A673 (cell line): ENCODE measurements at regions not wholly inside any gene's neighbourhood (a gene's known extent, or its start where the extent isn't known, plus 50 kb on each side); places are given as distances from the start of the nearest gene placed in this dataset.

Experiments used
- BruUV-seq: library from RNA; stranded (reverse); fragments of 400-500 nt; replicated peaks from 2 replicates; lab custom pipeline; 2021; lab: Mats Ljungman, UMichigan
- CTCF ChIA-PET: fragments of 300-600 bp; sonication (Branson Sonifier 250); formaldehyde crosslinking; loops from one replicate; lab custom pipeline; 2022; ENCODE audit warnings: antibody characterized with exemption; lab: Charles Lee
- POLR2A ChIA-PET: fragments of 300-600 bp; sonication (Branson Sonifier 250); formaldehyde crosslinking; loops from one replicate; lab custom pipeline; 2022; ENCODE audit warnings: antibody characterized with exemption; ENCODE audit not compliant: low non-redundant PET; lab: Charles Lee
- DNase-seq: peaks from one replicate; pipeline ENCODE4 v3.0.0-alpha.2; 2015; ENCODE audit warnings: low spot score
- H3K27ac ChIP-seq: fragments of 200-600 bp; sonication (generic); 2 replicates; pipeline ENCODE4 v1.5.1; 2016; ENCODE audit warnings: mixed run types, low read depth, mild to moderate bottlenecking, mixed read lengths, antibody characterized with exemption, low read length; ENCODE audit not compliant: poor library complexity, severe bottlenecking
- H3K27me3 ChIP-seq: fragments of 200-600 bp; sonication (generic); replicated peaks from 2 replicates; pipeline ENCODE4 v1.6.1; 2017; ENCODE audit warnings: mixed run types, low read depth, mild to moderate bottlenecking, mixed read lengths, antibody characterized with exemption, low read length; ENCODE audit not compliant: insufficient read depth, poor library complexity
- H3K36me3 ChIP-seq: fragments of 200-600 bp; sonication (generic); 2 replicates; pipeline ENCODE4 v1.6.1; 2016; ENCODE audit warnings: mixed run types, mild to moderate bottlenecking, mixed read lengths, antibody characterized with exemption, low read length; ENCODE audit not compliant: insufficient read depth, poor library complexity, severe bottlenecking
- H3K4me1 ChIP-seq: fragments of 200-600 bp; sonication (generic); 2 replicates; pipeline ENCODE4 v1.6.1; 2017; ENCODE audit warnings: mixed run types, mild to moderate bottlenecking, mixed read lengths, antibody characterized with exemption, low read length; ENCODE audit not compliant: insufficient read depth, poor library complexity, severe bottlenecking
- H3K4me3 ChIP-seq: fragments of 200-600 bp; sonication (generic); 2 replicates; pipeline ENCODE4 v1.5.1; 2016; ENCODE audit warnings: low read depth, mixed run types, mild to moderate bottlenecking, mixed read lengths, low read length; ENCODE audit not compliant: poor library complexity, severe bottlenecking
- H3K9me3 ChIP-seq: fragments of 200-600 bp; sonication (generic); 2 replicates; pipeline ENCODE4 v1.6.1; 2016; ENCODE audit warnings: mixed run types, low read depth, mild to moderate bottlenecking, mixed read lengths, antibody characterized with exemption, low read length; ENCODE audit not compliant: poor library complexity, severe bottlenecking
- CTCF ChIP-seq: fragments of 300-800, 200-600 bp; sonication (generic); conservative IDR thresholded peaks from 2 replicates; pipeline ENCODE4 v1.5.1; 2017; ENCODE audit warnings: low read depth, mild to moderate bottlenecking, antibody characterized with exemption, low read length, moderate library complexity, mixed read lengths
- EZH2 ChIP-seq: fragments of 200-600 bp; sonication (generic); IDR thresholded peaks from 2 replicates; pipeline ENCODE4 v1.6.1; 2017; ENCODE audit warnings: borderline replicate concordance, low read depth, mild to moderate bottlenecking, mixed read lengths, antibody characterized with exemption, low read length; ENCODE audit not compliant: poor library complexity, severe bottlenecking
- intact Hi-C: fragments of 100-400 bp; cut with micrococcal nuclease; formaldehyde crosslinking; loops from one replicate; pipeline ENCODE4 v1.10.0; 2022; ENCODE audit not compliant: unreplicated experiment

GRCh38 chr5:103340717-103341388, 82.3 kb downstream of the MACIR start:
- no peaks in the 10 kb centered on the region for H3K9me3 ChIP-seq
- DNase-seq: no peak
- intact Hi-C loops: no loop called here
- CTCF ChIA-PET: no interaction called here
- POLR2A ChIA-PET: no interaction called here
- no peaks in the 10 kb centered on the region for H3K4me1 ChIP-seq
- no peak overlapping the region for H3K27ac ChIP-seq
- TF ChIP-seq EZH2 (no peak), CTCF (no peak)
- no peaks in the 10 kb centered on the region for H3K27me3 ChIP-seq
- no peak overlapping the region for H3K4me3 ChIP-seq
- no TSS peak for BruUV-seq
- no peaks in the 10 kb centered on the region for H3K36me3 ChIP-seq

GRCh38 chr5:103340132-103340531, 81.6 kb downstream of the MACIR start:
- Histone ChIP-seq H3K9me3 (no peaks in the 10 kb centered on the region), H3K4me3 (no peak overlapping the region), H3K4me1 (no peaks in the 10 kb centered on the region), H3K36me3 (no peaks in the 10 kb centered on the region), H3K27ac (no peak overlapping the region), H3K27me3 (no peaks in the 10 kb centered on the region)
- DNase-seq: no peak
- BruUV-seq: no TSS peak
- CTCF ChIA-PET: no interaction called here
- intact Hi-C loops: no loop called here
- TF ChIP-seq EZH2 (no peak), CTCF (no peak)
- POLR2A ChIA-PET: no interaction called here

- Histone ChIP-seq H3K36me3 (no peaks in the 10 kb centered on the region), H3K9me3 (no peaks in the 10 kb centered on the region), H3K27me3 (no peaks in the 10 kb centered on the region), H3K27ac (no peak overlapping the region), H3K4me1 (no peaks in the 10 kb centered on the region), H3K4me3 (no peak overlapping the region)
- DNase-seq: no peak
- no TSS peak for BruUV-seq
- TF ChIP-seq CTCF (no peak), EZH2 (no peak)
- intact Hi-C loops: no loop called here
- POLR2A ChIA-PET: no interaction called here
- CTCF ChIA-PET: no interaction called here
These were observed 78.4 kb downstream of the MACIR start for GRCh38 chr5:103336941-103337340.
